Prostate gland (tissue), 2 donors: ENCODE measurements at regions not wholly inside any gene's neighbourhood (a gene's known extent, or its start where the extent isn't known, plus 50 kb on each side); places are given as distances from the start of the nearest gene placed in this dataset.

Experiments
- DNase-seq: peaks from one replicate; pipeline ENCODE4 v3.0.0-alpha.2; 2019; ENCODE audit warnings: low spot score
- H3K27ac ChIP-seq, 2 donors: fragments of 200-600 bp; sonication (generic); 2 replicates each; pipeline ENCODE4 v1.5.1; 2017 to 2019
- H3K27me3 ChIP-seq: fragments of 200-600 bp; sonication (generic); replicated peaks from 2 replicates; pipeline ENCODE4 v1.5.1; 2019; ENCODE audit not compliant: insufficient read depth
- H3K36me3 ChIP-seq, 2 donors: fragments of 200-600 bp; sonication (generic); 1 replicate in 1 of 2; 2 replicates in 1 of 2; pipeline versions ENCODE4 v1.5.1 to v1.8.1; 2017 to 2019
- H3K4me1 ChIP-seq: fragments of 200-600 bp; sonication (generic); replicated peaks from 2 replicates; pipeline ENCODE4 v1.5.1; 2019
- H3K4me3 ChIP-seq, 2 donors: fragments of 200-600 bp; sonication (generic); 2 replicates each; pipeline ENCODE4 v1.5.1; 2017 to 2019
- H3K9me3 ChIP-seq: fragments of 200-600 bp; sonication (generic); 2 replicates; pipeline ENCODE4 v1.5.1; 2017
- CTCF ChIP-seq, 4 experiments: fragments of 200-600 bp in 2 of 4; fragments of 450-650 bp in 2 of 4; sonication (generic) in 2 of 4; IDR thresholded peaks; 1 replicate in 3 of 4; 2 replicates in 1 of 4; pipeline ENCODE4 v1.5.1; 2016 to 2019; ENCODE audit warnings: antibody characterized with exemption in 4 of 4, mild to moderate bottlenecking in 2 of 4, moderate library complexity in 2 of 4
- POLR2A ChIP-seq: fragments of 450-650 bp; IDR thresholded peaks from one replicate; pipeline ENCODE4 v1.6.1; 2016; ENCODE audit warnings: antibody characterized with exemption, mild to moderate bottlenecking
- POLR2AphosphoS5 ChIP-seq: sonication (generic); formaldehyde crosslinking; IDR thresholded peaks from one replicate; pipeline ENCODE4 v1.6.1; 2017; ENCODE audit warnings: antibody characterized with exemption
- WGBS: methylation state at CpG from one replicate; pipeline ENCODE4 v1.1.5; 2018; 5-methylcytosine and 5-hydroxymethylcytosine counted together
- intact Hi-C: fragments of 100-400 bp; cut with DNase I; formaldehyde crosslinking; loops from one replicate; pipeline ENCODE4 v1.14.2; 2022

- intact Hi-C loops, result no loop called here
- 100% methylated on average over 1 of the region's 1 CpG for WGBS
- no peak for TF ChIP-seq POLR2AphosphoS5
- no peak for TF ChIP-seq POLR2A
- TF ChIP-seq CTCF (IDR thresholded peaks at IDR 0.05), result no peak
- Histone ChIP-seq H3K27ac (no peak overlapping the region), H3K4me3 (no peak overlapping the region), H3K9me3 (no peaks in the 10 kb centered on the region), H3K27me3 (no peaks in the 10 kb centered on the region), H3K4me1 (no peaks in the 10 kb centered on the region), H3K36me3 (no peaks in the 10 kb centered on the region)
- no peak for DNase-seq
Measured at GRCh38 chr4:124583797-124584196, 128.7 kb downstream of the ANKRD50 start.

- Histone ChIP-seq H3K4me1 (no peaks in the 10 kb centered on the region), H3K36me3 (no peaks in the 10 kb centered on the region), H3K9me3 (no peaks in the 10 kb centered on the region), H3K27me3 (no peaks in the 10 kb centered on the region), H3K4me3 (no peak overlapping the region), H3K27ac (no peak overlapping the region)
- intact Hi-C loops, result no loop called here
- TF ChIP-seq CTCF (IDR thresholded peaks at IDR 0.05) (no peak), POLR2A (no peak), POLR2AphosphoS5 (no peak)
- WGBS, result 100% methylated on average over 1 of the region's 1 CpG
- DNase-seq, result no peak
Measured at GRCh38 chr4:124589786-124590185, 122.7 kb downstream of the ANKRD50 start.

- no peak overlapping the region for H3K27ac ChIP-seq
- no peaks in the 10 kb centered on the region for H3K9me3 ChIP-seq
- H3K27me3 ChIP-seq, result no peaks in the 10 kb centered on the region
- TF ChIP-seq POLR2AphosphoS5 (no peak), CTCF (IDR thresholded peaks at IDR 0.05) (no peak)
- H3K36me3 ChIP-seq, result no peaks in the 10 kb centered on the region
- intact Hi-C loops, result no loop called here
- H3K4me3 ChIP-seq, result no peak overlapping the region
- no peak for DNase-seq
- no peaks in the 10 kb centered on the region for H3K4me1 ChIP-seq
Measured at GRCh38 chr4:124590480-124590879, 122.1 kb downstream of the ANKRD50 start.

- intact Hi-C loops, result no loop called here
- no peaks in the 10 kb centered on the region for H3K4me1 ChIP-seq
- no peaks in the 10 kb centered on the region for H3K9me3 ChIP-seq
- no peak overlapping the region for H3K4me3 ChIP-seq
- no peak for DNase-seq
- H3K27me3 ChIP-seq, result no peaks in the 10 kb centered on the region
- H3K36me3 ChIP-seq, result no peaks in the 10 kb centered on the region
- 46% methylated on average over 2 of the region's 2 CpGs for WGBS
- TF ChIP-seq POLR2A (no peak), POLR2AphosphoS5 (no peak), CTCF (IDR thresholded peaks at IDR 0.05) (no peak)
- no peak overlapping the region for H3K27ac ChIP-seq
Measured at GRCh38 chr4:124591637-124592036, 120.9 kb downstream of the ANKRD50 start.

- no peaks in the 10 kb centered on the region for H3K4me1 ChIP-seq
- no peaks in the 10 kb centered on the region for H3K36me3 ChIP-seq
- no peak for DNase-seq
- no peak overlapping the region for H3K4me3 ChIP-seq
- no peaks in the 10 kb centered on the region for H3K9me3 ChIP-seq
- H3K27ac ChIP-seq, result no peak overlapping the region
- intact Hi-C loops, result no loop called here
- TF ChIP-seq CTCF (IDR thresholded peaks at IDR 0.05) (no peak), POLR2A (no peak), POLR2AphosphoS5 (no peak)
- no peaks in the 10 kb centered on the region for H3K27me3 ChIP-seq
- WGBS, result 83% methylated on average over 2 of the region's 2 CpGs
Measured at GRCh38 chr4:124593494-124593893, 119.0 kb downstream of the ANKRD50 start.
